ENCODE measurements at regions not wholly inside any gene's neighbourhood (a gene's known extent, or its start where the extent isn't known, plus 50 kb on each side); places are given as distances from the start of the nearest gene placed in this dataset.

DNA sequence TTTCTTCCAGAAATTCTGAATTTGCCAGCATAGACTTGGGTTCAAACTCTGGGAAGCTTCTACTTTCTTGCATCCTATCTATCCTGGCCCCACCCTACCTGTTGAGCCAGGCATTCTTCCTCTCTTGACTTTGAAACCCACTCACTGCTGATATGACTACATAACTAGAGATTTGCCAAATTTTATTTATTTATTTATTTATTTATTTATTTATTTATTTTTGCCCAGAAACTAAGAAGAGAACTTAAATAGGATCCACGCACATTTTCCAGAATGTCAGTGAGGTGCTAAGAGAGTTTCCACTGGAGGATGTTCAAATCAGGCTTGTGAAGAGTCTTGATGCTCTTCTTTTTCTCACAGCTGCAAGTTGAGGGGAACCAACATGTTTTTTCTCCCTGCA lies 487.8 kb upstream of the PODXL start:
- Histone ChIP-seq H3K36me3 (ENCODE audit: control insufficient read depth, low read length) (no peaks in the 10 kb centered on the region), H4K20me1 (ENCODE audit: control insufficient read depth, insufficient read depth, low read depth, low read length) (no peaks in the 10 kb centered on the region), H3K4me1 (ENCODE audit: control insufficient read depth, low read length) (no peaks in the 10 kb centered on the region), H3K27ac (ENCODE audit: low read depth, low read length) (no peak overlapping the region), H3K9me3 (ENCODE audit: control insufficient read depth, insufficient read depth, low read length) (no peaks in the 10 kb centered on the region), H3K9me2 (replicated peaks; ENCODE audit: control insufficient read depth, low read length) (no peaks in the 10 kb centered on the region), H3K4me2 (ENCODE audit: low read length) (no peak overlapping the region), H3K4me3 (ENCODE audit: low read length) (no peak overlapping the region), H3K27me3 (ENCODE audit: control insufficient read depth, low read length) (peaks cover 11% of the 10 kb centered on the region; the same call in 1 of the 2 replicates), H3F3A (ENCODE audit: control insufficient read depth, insufficient read depth) (no peaks in the 10 kb centered on the region), H3K79me2 (ENCODE audit: control insufficient read depth, low read length) (no peaks in the 10 kb centered on the region)
- TF ChIP-seq, protein P1, sequence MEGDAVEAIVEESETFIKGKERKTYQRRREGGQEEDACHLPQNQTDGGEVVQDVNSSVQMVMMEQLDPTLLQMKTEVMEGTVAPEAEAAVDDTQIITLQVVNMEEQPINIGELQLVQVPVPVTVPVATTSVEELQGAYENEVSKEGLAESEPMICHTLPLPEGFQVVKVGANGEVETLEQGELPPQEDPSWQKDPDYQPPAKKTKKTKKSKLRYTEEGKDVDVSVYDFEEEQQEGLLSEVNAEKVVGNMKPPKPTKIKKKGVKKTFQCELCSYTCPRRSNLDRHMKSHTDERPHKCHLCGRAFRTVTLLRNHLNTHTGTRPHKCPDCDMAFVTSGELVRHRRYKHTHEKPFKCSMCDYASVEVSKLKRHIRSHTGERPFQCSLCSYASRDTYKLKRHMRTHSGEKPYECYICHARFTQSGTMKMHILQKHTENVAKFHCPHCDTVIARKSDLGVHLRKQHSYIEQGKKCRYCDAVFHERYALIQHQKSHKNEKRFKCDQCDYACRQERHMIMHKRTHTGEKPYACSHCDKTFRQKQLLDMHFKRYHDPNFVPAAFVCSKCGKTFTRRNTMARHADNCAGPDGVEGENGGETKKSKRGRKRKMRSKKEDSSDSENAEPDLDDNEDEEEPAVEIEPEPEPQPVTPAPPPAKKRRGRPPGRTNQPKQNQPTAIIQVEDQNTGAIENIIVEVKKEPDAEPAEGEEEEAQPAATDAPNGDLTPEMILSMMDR (IDR thresholded peaks at IDR 0.05; ENCODE audit: low read depth, low read length, poor library complexity, severe bottlenecking): no peak
- no peak for TF ChIP-seq EZH2phosphoT487 (IDR thresholded peaks at IDR 0.05; ENCODE audit: borderline replicate concordance, low read length)

DNA sequence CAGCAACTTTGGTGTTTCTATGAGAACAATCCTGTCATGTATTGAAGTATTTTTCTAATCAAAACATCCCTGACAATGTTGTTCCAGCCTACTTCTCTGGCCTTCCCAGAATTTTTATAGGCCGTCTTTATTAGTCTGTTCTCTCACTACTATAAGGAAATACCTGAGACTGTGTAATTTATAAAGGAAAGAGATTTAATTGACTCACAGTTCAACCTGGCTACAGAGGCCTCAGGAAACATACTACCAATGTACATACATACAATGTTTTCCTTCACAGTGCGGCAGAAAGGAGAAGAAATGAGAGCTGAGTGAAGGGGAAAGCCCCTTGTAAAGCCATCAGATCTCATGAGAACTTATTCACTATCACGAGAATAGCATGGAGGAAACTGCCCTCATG lies 484.7 kb upstream of the PODXL start:
- H3K9me3 ChIP-seq (ENCODE audit: control insufficient read depth, insufficient read depth, low read length): no peaks in the 10 kb centered on the region
- H3F3A ChIP-seq (ENCODE audit: control insufficient read depth, insufficient read depth): no peaks in the 10 kb centered on the region

DNA sequence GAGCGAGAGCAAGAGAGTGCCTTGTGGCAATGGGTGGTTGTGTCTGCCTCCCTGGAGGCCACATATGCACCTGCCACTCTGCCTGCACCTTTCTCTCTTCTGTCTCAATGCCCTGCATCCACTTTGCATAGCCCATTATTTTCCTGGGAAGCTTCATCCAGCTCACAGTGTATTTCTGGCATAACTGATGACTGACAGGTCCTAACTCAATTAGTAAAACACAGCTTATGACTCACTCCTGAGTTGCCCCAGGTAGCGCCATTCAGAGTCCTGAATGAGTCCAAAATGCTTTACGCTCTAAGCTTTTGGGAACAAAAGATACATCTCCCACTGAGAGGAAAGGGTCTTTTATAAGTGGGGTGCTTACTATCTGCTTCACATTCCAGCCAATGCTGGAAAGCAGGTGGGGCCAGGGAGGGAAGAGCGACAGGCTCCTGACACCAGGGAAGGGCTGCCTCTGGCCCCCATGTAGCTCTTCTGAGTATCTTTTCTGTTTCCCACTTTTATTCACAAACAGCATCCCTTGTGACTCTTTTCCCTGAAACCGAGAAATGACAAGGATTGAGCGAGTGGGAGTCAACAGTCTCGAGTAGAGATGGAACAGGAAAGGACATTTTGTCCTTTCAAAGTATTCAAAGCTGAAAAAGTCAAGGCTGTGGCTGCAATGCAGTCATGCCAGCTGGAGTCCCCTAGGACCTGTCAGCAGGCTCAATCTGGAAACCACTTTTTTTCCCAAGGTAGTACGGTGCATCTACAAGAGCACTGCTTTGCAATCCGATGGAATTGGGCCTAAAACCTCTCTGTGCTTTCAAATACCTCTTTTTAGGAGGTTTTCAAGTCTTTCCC lies 479.3 kb upstream of the PODXL start:
- H3K27me3 ChIP-seq (ENCODE audit: control insufficient read depth, low read length): no peaks in the 10 kb centered on the region; the same call in 1 of the 2 replicates
- H3K79me2 ChIP-seq (ENCODE audit: control insufficient read depth, low read length): no peaks in the 10 kb centered on the region
- H3F3A ChIP-seq (ENCODE audit: control insufficient read depth, insufficient read depth): no peaks in the 10 kb centered on the region
- TF ChIP-seq, protein P1 (IDR thresholded peaks at IDR 0.05; ENCODE audit: low read depth, low read length, poor library complexity, severe bottlenecking): no peak
- TF ChIP-seq EZH2phosphoT487 (IDR thresholded peaks at IDR 0.05; ENCODE audit: borderline replicate concordance, low read length): no peak
- H3K27ac ChIP-seq (ENCODE audit: low read depth, low read length): no peak overlapping the region
- no peaks in the 10 kb centered on the region for H3K9me3 ChIP-seq (ENCODE audit: control insufficient read depth, insufficient read depth, low read length)
- H3K9me2 ChIP-seq (replicated peaks; ENCODE audit: control insufficient read depth, low read length): no peaks in the 10 kb centered on the region; the same call in 1 of the 2 replicates
- H3K4me1 ChIP-seq (ENCODE audit: control insufficient read depth, low read length): no peaks in the 10 kb centered on the region
- no peak overlapping the region for H3K4me3 ChIP-seq (ENCODE audit: low read length)
- no peak overlapping the region for H3K4me2 ChIP-seq (ENCODE audit: low read length)
- H4K20me1 ChIP-seq (ENCODE audit: control insufficient read depth, insufficient read depth, low read depth, low read length): no peaks in the 10 kb centered on the region
- no peaks in the 10 kb centered on the region for H3K36me3 ChIP-seq (ENCODE audit: control insufficient read depth, low read length)

More for the DNA sequence above, 484.7 kb upstream of the PODXL start:
- TF ChIP-seq EZH2phosphoT487 (IDR thresholded peaks at IDR 0.05; ENCODE audit: borderline replicate concordance, low read length): no peak
- TF ChIP-seq, protein P1 (IDR thresholded peaks at IDR 0.05; ENCODE audit: low read depth, low read length, poor library complexity, severe bottlenecking): no peak
- H3K27me3 ChIP-seq (ENCODE audit: control insufficient read depth, low read length): peaks cover 2% of the 10 kb centered on the region; the same call in 1 of the 2 replicates
- no peak overlapping the region for H3K4me2 ChIP-seq (ENCODE audit: low read length)
- no peaks in the 10 kb centered on the region for H3K79me2 ChIP-seq (ENCODE audit: control insufficient read depth, low read length)
- H3K27ac ChIP-seq (ENCODE audit: low read depth, low read length): no peak overlapping the region
- H3K9me2 ChIP-seq (replicated peaks; ENCODE audit: control insufficient read depth, low read length): no peaks in the 10 kb centered on the region; the same call in 1 of the 2 replicates
- no peaks in the 10 kb centered on the region for H4K20me1 ChIP-seq (ENCODE audit: control insufficient read depth, insufficient read depth, low read depth, low read length)
- no peak overlapping the region for H3K4me3 ChIP-seq (ENCODE audit: low read length)
- no peaks in the 10 kb centered on the region for H3K36me3 ChIP-seq (ENCODE audit: control insufficient read depth, low read length)
- H3K4me1 ChIP-seq (ENCODE audit: control insufficient read depth, low read length): no peaks in the 10 kb centered on the region
